GM12874 (cell line): ENCODE measurements at regions not wholly inside any gene's neighbourhood (a gene's known extent, or its start where the extent isn't known, plus 50 kb on each side); places are given as distances from the start of the nearest gene placed in this dataset.

Experiments used
- CTCF ChIP-seq: IDR thresholded peaks from 2 replicates; pipeline ENCODE4 v1.5.1; 2011; ENCODE audit warnings: low read depth, mild to moderate bottlenecking, control low read depth, low read length, moderate library complexity; ENCODE audit not compliant: insufficient read depth

DNA sequence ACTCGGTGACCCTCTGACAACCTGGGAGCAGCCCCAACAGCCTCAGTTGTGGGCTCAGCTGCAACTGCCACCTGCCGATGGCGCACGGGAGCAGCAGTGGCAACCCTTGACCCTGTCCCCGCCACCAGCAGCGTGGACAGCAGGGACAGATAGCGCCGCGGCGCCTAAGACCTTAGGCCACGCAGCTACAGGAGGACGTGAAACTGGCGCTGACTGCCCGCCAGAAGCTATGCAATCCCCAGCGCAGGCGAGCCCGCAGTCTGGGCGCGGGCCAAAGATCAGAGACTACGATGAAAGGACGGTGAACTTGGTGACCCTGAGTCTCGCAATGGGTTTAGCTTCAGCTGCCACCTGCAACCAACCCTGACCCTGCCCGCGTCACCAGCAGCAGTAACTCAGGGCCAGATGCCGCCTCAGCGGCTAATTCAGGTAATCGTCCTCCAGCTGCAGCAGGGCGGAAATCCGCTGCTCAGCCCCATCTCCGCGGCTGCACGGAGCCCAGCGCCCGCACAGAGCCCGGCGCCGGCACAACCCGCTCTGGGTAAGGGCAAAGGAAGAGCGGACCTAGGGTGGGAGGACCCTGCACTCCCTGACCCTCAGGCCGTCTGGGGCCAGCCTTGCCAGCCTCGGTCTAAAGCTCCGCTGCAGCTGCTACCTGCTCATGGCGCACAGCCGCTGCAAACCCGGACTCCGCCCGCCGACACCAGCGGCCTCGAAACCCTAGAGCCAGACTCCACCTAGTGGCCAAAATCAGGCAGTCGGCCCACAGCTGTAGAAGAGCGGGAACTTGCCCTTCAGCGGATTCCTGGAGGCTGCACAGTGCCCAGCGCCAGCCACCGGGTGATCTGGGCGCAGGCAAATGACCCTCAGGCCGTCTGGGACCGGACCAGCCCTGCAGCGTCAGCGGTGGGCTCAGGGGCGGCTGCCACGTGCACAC, 85.1 kb downstream of the POTEC start:
- peak; percentile 48 for TF ChIP-seq CTCF

- TF ChIP-seq CTCF = peak; percentile 20; the same call in 1 of the 2 replicates
Measured at GRCh38 chr18:14415806-14416205, 127.6 kb downstream of the POTEC start.

DNA sequence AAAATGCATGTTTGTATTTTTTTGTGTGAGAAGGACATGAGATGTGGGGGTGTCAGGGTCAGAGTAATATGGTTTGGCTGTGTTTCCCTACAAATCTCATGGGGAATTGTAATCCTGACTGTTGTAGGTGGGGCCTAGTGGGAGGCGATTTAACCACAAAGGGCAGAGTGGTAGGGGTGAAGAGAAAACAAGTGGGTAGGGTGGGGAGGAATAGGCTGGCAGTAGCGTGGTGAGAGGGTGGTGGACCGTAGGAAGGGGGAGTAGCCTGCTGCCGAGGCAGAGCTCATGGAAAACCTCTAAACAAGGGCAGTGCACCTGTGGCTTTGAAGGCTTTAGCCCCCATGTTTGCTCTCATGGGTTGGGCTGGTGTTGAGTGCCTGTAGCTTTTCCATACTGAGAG, 152.8 kb upstream of the ZNF519 start:
- no peak for TF ChIP-seq CTCF

- TF ChIP-seq CTCF = no peak
Measured at GRCh38 chr18:14221689-14222088, 89.5 kb upstream of the ZNF519 start.

- TF ChIP-seq CTCF = no peak
Measured at GRCh38 chr18:14189858-14190257, 57.6 kb upstream of the ZNF519 start.
